ENCODE measurements at regions not wholly inside any gene's neighbourhood (a gene's known extent, or its start where the extent isn't known, plus 50 kb on each side); places are given as distances from the start of the nearest gene placed in this dataset.

DNA sequence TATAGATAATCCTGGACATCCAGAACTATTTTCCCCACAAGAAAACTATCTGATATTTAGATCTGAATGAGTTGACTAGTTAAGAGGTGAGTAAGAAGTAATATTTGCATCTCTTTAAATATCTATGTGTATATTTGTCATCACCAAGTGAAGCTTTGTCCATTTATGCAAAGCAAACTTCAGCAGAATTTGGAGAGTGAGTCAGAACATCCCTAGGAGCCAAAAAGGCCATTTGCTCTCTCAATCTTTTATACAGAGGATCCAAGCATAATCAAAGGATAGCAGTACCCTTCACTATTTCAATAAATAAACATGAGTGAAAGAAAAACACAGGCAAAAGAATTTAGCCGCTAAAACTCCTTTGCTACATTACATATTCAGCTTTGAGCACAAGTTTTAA lies 454.4 kb downstream of the NR2F1-AS1 start (continued):
- TF ChIP-seq, protein P1, sequence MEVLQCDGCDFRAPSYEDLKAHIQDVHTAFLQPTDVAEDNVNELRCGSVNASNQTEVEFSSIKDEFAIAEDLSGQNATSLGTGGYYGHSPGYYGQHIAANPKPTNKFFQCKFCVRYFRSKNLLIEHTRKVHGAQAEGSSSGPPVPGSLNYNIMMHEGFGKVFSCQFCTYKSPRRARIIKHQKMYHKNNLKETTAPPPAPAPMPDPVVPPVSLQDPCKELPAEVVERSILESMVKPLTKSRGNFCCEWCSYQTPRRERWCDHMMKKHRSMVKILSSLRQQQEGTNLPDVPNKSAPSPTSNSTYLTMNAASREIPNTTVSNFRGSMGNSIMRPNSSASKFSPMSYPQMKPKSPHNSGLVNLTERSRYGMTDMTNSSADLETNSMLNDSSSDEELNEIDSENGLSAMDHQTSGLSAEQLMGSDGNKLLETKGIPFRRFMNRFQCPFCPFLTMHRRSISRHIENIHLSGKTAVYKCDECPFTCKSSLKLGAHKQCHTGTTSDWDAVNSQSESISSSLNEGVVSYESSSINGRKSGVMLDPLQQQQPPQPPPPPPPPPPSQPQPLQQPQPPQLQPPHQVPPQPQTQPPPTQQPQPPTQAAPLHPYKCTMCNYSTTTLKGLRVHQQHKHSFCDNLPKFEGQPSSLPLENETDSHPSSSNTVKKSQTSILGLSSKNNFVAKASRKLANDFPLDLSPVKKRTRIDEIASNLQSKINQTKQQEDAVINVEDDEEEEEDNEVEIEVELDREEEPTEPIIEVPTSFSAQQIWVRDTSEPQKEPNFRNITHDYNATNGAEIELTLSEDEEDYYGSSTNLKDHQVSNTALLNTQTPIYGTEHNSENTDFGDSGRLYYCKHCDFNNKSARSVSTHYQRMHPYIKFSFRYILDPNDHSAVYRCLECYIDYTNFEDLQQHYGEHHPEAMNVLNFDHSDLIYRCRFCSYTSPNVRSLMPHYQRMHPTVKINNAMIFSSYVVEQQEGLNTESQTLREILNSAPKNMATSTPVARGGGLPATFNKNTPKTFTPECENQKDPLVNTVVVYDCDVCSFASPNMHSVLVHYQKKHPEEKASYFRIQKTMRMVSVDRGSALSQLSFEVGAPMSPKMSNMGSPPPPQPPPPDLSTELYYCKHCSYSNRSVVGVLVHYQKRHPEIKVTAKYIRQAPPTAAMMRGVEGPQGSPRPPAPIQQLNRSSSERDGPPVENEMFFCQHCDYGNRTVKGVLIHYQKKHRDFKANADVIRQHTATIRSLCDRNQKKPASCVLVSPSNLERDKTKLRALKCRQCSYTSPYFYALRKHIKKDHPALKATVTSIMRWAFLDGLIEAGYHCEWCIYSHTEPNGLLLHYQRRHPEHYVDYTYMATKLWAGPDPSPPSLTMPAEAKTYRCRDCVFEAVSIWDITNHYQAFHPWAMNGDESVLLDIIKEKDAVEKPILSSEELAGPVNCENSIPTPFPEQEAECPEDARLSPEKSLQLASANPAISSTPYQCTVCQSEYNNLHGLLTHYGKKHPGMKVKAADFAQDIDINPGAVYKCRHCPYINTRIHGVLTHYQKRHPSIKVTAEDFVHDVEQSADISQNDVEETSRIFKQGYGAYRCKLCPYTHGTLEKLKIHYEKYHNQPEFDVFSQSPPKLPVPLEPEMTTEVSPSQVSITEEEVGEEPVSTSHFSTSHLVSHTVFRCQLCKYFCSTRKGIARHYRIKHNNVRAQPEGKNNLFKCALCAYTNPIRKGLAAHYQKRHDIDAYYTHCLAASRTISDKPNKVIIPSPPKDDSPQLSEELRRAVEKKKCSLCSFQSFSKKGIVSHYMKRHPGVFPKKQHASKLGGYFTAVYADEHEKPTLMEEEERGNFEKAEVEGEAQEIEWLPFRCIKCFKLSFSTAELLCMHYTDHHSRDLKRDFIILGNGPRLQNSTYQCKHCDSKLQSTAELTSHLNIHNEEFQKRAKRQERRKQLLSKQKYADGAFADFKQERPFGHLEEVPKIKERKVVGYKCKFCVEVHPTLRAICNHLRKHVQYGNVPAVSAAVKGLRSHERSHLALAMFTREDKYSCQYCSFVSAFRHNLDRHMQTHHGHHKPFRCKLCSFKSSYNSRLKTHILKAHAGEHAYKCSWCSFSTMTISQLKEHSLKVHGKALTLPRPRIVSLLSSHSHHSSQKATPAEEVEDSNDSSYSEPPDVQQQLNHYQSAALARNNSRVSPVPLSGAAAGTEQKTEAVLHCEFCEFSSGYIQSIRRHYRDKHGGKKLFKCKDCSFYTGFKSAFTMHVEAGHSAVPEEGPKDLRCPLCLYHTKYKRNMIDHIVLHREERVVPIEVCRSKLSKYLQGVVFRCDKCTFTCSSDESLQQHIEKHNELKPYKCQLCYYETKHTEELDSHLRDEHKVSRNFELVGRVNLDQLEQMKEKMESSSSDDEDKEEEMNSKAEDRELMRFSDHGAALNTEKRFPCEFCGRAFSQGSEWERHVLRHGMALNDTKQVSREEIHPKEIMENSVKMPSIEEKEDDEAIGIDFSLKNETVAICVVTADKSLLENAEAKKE (CRISPR knock-in tag; IDR thresholded peaks at IDR 0.05): no peak
- no peak for TF ChIP-seq CREB1 (CRISPR knock-in tag; IDR thresholded peaks at IDR 0.05; ENCODE audit: low read depth)

DNA sequence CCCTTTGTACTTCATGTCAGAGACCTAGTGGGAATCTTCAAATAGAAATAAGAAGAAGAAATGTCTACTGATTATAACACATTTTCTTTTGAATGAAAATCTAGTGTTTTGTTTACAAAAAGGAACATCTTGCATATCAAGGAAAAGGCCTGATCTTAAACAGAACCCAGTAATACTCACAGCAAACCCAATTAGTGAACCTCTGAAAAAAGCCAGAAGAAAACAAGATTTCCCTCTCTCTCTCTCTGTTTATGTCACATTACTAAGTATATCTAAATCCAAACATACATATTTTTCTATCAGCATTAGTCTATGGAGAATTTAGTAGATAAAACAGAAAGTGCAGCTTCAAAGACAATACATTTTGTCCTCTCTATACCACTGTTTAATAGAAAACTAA lies 457.9 kb downstream of the NR2F1-AS1 start:
- peaks cover 12% of the 10 kb centered on the region for H3K4me1 Mint-ChIP-seq
- Histone ChIP-seq H3K79me2 (replicated peaks; ENCODE audit: insufficient read depth) (no peaks in the 10 kb centered on the region), H3K9me2 (ENCODE audit: insufficient read depth) (no peaks in the 10 kb centered on the region), H3K27ac (ENCODE audit: low read depth) (no peak overlapping the region), H2AFZ (no peak overlapping the region), H3K36me3 (ENCODE audit: insufficient read depth) (no peaks in the 10 kb centered on the region), H4K20me1 (replicated peaks; ENCODE audit: insufficient read depth) (no peaks in the 10 kb centered on the region), H3K27me3 (ENCODE audit: insufficient read depth) (no peaks in the 10 kb centered on the region), H3K4me3 (no peak overlapping the region), H3K4me1 (ENCODE audit: insufficient read depth) (0 out of 2 replicates have a peak, but pooled peaks cover 4% of the 10 kb centered on the region), H3F3A (replicated peaks; ENCODE audit: low read depth) (no peaks in the 10 kb centered on the region), H3K4me2 (no peak overlapping the region)
- H3K27me3 Mint-ChIP-seq (ENCODE audit: insufficient read depth, low read depth, poor library complexity): peaks cover 3% of the 10 kb centered on the region
- no peak overlapping the region for H3K27ac Mint-ChIP-seq
- TF ChIP-seq POLR2AphosphoS5 (IDR thresholded peaks at IDR 0.05; ENCODE audit: low read depth): no peak
- TF ChIP-seq, protein P2, sequence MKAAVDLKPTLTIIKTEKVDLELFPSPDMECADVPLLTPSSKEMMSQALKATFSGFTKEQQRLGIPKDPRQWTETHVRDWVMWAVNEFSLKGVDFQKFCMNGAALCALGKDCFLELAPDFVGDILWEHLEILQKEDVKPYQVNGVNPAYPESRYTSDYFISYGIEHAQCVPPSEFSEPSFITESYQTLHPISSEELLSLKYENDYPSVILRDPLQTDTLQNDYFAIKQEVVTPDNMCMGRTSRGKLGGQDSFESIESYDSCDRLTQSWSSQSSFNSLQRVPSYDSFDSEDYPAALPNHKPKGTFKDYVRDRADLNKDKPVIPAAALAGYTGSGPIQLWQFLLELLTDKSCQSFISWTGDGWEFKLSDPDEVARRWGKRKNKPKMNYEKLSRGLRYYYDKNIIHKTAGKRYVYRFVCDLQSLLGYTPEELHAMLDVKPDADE (IDR thresholded peaks at IDR 0.05): no peak
- TF ChIP-seq EZH2phosphoT487 (IDR thresholded peaks at IDR 0.05; ENCODE audit: unreplicated experiment): no peak
- TF ChIP-seq STAT1 (IDR thresholded peaks at IDR 0.05; ENCODE audit: unreplicated experiment): no peak
- TF ChIP-seq NANOG (IDR thresholded peaks at IDR 0.05; ENCODE audit: borderline replicate concordance): no peak
- TF ChIP-seq JUNB (IDR thresholded peaks at IDR 0.05; ENCODE audit: unreplicated experiment): no peak
- no peak for TF ChIP-seq ZNF114 (CRISPR knock-in tag; IDR thresholded peaks at IDR 0.05)
- TF ChIP-seq CREB1 (CRISPR knock-in tag; IDR thresholded peaks at IDR 0.05; ENCODE audit: low read depth): no peak
- ATAC-seq (no peak), DNase-seq (ENCODE audit: low spot score) (no peak)
- no peak overlapping the region for H3K4me3 Mint-ChIP-seq
- no peaks in the 10 kb centered on the region for H3K9me3 Mint-ChIP-seq
- H3K36me3 Mint-ChIP-seq (ENCODE audit: low read depth): no peaks in the 10 kb centered on the region

Measured in GM23338 (cell line).